SK-N-DZ (cell line): ENCODE measurements at regions not wholly inside any gene's neighbourhood (a gene's known extent, or its start where the extent isn't known, plus 50 kb on each side); places are given as distances from the start of the nearest gene placed in this dataset.

Source experiments
- DNase-seq: peaks from one replicate; pipeline ENCODE4 v3.0.0-alpha.2; 2015; ENCODE audit warnings: low spot score

GRCh38 chr4:136680761-136681160 is 851.5 kb downstream of the PCDH18 start:
- DNase-seq, result no peak

- peak; percentile 33 for DNase-seq
Measured at GRCh38 chr4:136680271-136680670, 852.0 kb downstream of the PCDH18 start.

GRCh38 chr4:136670265-136670664 is 862.0 kb downstream of the PCDH18 start:
- DNase-seq, result no peak

DNA sequence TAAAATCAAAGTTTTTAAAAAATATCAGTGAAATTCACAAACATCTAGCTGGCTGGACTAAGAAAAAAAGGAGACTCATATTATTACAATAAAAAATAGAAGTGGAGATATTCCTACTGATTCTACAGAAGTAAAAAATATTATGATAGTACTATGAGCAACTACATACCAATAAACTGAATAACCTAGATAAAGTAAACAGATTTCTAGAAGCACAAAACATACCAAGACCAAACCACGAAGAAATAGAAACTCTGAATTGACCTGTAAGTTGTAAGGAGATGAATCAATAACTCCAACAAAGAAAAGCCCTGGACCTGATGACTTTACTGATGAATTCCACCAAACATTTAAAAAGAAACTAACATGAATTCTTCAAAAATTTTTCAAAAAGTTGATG is 867.3 kb downstream of the PCDH18 start:
- no peak for DNase-seq

GRCh38 chr4:136662539-136662938 is 869.8 kb downstream of the PCDH18 start:
- DNase-seq, result no peak

DNA sequence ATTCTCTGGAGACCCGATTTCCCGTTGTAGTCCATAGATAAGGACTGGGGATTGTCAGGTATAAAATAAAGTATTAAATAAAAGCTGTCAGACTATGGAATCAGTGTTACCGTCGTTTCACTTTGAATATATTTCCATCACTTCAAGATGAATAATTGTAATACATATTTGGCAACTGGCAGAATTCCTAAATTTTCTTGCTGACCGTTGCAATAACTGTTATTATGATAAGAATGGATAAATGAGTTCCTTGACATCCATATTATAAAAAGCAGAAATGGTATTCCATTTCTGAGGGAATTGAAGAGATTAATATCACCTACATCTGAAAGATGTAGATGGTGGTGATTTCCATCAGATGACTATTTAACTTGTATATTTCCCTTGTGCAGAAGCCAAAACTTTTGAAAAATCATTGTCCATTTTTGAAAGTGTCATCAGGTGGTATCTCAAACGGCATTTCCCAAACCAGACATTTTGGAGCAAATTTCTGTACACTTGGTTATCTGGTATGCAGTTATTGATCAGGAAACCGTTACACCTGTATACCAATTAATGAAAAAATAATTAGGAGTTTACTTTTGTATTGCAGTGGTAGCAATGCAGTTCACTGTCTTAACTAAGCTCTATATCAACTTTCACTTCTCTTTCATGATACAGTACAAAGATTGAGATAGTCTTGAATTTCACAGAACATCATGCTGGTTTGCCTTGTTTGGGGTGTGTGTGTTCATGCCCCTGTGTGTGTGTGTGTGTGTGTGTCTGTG is 878.5 kb downstream of the PCDH18 start:
- no peak for DNase-seq

GRCh38 chr4:136651932-136652331 is 880.4 kb downstream of the PCDH18 start:
- DNase-seq, result no peak

GRCh38 chr4:136651278-136651667 is 881.0 kb downstream of the PCDH18 start:
- no peak for DNase-seq

DNA sequence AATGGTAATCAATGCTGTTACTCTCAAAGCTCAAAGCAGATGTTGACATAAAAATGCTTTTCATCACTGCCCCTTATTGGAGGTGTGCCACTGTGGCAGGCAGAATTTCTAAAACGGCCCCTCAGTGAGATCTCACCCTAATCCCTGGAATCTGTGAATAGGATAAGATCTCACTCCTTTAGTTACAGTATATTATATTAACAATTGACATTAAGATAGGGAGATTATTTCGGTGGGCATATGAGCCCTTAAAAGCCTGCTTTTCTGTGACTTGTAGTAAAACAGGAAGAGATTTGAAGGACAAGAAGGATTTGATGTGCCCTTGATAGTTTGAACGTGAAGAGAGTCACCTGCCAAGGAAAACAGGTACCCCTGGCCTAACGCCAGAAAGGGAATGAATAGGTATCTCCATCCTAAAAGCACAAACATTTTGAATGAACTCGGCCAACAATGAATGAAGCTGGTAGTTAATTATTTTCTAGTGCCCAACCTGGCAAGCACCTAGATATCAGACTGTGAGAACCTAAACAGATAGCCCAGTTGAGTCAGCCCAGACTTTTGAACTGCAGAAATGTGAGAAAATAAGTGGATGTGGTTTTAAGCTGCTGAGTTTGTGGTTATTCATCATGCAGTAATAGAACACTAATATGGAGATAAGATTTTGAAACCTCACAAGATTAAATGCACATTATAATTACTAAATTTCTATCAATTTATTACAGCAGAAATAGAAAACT is 881.6 kb downstream of the PCDH18 start:
- DNase-seq, result no peak

- peak; percentile 46 for DNase-seq
Measured at GRCh38 chr4:136644279-136644678, 888.0 kb downstream of the PCDH18 start.

DNA sequence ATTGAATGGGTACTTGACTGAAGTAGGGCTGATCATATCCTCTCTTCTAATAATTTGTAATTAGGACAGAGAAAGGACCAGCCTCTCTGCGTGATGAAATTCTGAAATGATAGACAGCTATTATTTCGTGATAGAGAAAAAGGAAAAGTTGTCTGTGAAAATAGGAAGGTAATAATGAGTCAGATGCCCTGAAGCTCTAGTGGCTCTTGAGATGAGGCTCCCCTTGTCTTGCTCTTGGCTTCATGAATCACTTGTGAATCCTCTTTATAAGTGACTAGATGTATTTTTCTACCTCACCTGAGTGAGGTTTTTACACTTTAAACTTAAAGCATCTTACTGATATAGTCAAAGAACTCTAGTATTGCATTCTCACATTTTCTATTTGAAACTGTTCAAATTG is 888.9 kb downstream of the PCDH18 start:
- DNase-seq, result no peak

DNA sequence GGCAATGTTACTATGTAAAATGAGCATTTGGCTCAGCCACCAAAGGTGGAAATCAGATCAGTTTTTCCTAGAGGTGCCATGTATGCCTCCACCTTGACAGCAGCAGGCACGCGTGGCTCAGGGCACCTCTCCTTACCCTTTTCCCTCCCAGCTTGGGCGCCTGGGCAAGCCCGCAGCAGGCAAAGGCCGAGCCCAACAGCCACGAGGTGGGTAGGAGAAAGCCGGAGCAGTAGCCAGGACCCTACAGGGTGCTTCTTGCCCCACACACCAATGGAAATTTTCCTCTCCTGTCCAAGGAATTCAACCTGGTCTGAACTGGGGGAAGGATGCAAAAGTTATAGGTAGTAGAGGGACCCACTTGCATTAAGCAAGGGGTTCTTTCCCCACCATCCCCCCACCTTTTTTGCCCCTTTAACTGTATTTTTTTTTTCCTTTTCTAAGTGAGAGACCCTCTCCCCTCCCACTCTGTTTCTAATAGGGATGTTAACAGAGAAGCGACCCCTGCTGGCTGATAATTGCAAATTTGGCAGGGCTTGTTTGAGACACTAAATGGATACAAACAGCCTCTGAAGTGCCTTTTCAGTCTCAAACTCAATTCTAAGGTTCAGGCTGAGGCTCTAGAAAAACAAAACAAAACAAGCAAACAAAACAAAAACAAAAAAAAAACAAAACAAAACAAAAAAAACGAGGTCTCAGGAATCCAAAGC is 895.1 kb downstream of the PCDH18 start:
- no peak for DNase-seq

DNA sequence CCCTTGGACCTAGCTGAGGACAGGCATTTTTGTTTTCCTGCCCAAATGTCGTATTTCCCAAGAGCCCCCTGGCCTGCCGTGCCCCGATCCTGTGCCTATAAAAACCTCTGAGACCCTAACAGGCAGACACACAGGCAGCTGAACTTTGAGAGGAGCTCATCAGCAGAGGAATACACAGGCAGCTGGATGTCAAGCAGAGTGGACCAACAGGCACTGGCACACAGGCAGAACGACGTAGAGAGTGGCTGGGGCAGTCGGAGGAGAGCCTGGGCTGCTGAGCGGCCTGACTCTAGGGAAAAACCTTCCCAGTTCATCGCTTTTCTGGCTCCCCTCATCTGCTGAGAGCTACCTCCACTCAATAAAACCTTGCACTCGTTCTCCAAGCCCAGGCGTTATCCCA is 896.1 kb downstream of the PCDH18 start:
- no peak for DNase-seq

GRCh38 chr4:136634121-136634520 is 898.2 kb downstream of the PCDH18 start:
- DNase-seq, result peak; percentile 86

GRCh38 chr4:136599890-136600289 is 932.4 kb downstream of the PCDH18 start:
- no peak for DNase-seq

DNA sequence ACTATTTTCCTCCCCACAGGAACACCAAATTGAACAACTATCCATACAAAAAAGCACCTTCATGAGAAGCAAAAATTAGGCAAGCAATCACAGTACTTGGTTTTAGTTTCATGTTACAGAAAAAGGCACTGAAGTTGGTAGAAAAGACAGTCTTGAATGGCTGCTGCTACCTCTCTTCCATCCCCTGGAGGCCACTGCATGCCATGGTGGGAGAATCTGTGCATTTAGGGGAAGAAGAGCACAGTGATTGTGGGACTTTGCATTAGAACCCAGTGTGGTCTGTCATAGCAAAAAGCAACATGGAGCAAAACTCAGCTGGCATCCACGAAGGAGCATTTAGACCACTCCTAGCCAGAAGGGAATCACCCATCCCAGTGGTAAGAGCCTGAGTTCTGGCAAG is 941.9 kb downstream of the PCDH18 start:
- DNase-seq, result no peak

DNA sequence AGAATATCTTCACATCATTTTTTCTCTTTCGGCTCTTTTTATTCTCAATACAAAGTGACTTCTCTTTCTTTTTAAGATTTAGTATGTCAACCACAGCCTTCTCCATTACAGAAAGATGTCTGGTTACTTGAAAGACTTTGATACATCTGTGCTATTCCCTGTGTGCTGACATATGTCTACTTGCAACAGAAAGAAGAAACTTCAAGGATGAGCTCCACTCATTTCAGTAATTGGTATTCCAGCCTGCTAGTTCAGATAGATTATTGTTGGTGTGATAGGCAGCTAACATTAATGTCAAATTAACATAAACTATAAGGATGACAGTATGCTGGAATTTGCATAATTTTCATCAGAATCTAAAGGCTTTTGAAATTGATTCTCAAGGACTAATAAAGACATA is 948.7 kb downstream of the PCDH18 start:
- no peak for DNase-seq

- no peak for DNase-seq
Measured at GRCh38 chr4:136581119-136581518, 951.2 kb downstream of the PCDH18 start.

DNA sequence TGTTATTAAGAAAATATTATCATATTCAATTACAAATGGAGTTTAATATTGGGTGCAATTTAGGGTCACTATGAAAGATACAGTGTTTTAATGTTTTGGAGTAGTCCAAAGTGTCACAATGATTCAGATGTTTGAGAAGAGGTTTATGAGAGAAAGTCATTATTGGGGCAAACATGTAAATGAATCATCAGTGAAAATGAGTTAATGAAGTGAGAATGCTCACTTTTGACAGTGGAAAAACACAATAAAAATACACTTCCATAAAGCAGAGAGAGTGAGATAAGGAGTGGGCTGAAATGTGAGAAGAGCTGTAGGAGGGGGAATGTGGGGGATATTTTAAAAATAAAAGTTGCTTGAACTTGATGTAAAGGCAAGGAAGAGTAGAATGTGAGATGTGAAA is 957.1 kb downstream of the PCDH18 start:
- DNase-seq, result no peak

DNA sequence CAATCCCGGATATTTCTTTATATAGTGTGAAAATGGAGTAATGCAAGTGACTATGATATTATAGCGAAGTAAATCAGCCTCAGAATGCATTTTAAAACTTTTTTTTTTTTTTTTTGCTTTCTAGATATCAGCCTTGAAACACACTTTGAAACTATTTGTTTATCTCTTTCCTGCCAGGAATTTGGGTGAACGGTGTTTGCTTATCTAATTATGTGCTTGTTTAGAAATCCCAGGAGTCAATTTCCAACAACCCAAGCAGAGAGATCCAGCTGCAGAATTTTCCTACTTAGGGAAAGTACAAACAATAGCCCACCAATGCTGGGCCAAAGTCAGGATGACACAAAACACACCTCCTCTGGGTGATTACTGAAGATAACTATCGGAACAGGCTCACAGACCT is 958.8 kb downstream of the PCDH18 start:
- DNase-seq, result peak; percentile 77

DNA sequence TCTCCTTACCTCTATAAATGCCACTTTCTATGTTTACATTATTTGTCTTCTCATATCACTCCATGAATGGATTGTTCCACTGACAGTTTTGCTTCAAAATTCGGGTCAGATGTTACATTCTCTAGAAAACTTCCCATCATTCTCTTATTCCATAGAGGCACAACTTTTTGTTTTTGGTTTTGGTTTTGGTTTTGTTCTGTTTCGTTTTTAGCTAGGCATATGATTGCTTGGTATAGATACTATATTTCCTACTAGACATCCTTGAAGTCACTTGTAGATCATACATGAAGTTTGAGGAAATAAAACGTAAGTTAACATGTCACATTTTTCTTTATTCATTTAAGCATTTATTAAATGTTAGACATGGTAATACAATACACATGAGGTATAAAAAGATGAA is 961.0 kb downstream of the PCDH18 start:
- no peak for DNase-seq

- DNase-seq, result no peak
Measured at GRCh38 chr4:136562834-136563233, 969.5 kb downstream of the PCDH18 start.
